ENCODE measurements at regions not wholly inside any gene's neighbourhood (a gene's known extent, or its start where the extent isn't known, plus 50 kb on each side); places are given as distances from the start of the nearest gene placed in this dataset.
"Not testable (repeated sequence)": the region's sequence is repeated elsewhere in the genome, so short reads cannot be mapped to it uniquely, and the experiment has no call there.

DNA sequence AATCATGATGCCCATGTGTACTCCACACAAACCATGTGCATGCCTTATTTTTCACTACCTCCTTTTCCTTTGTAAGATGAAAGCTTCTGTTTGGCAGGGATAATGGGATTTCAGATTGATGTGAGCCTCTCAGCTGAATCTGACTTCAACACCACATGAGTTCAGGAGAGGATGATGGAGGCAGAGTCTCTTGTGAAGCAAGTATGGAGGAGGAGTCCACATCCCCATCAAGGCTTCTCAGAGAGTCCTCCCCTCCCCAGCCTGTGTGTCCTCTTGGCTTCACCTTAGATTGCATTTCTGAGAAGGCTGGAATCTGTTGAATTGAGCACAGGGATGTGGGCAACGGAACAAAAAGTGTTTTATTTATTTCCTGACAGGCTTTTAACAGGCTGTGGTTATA, 370.4 kb downstream of the FAT3 start:
- DNase-seq, result no peak
- TF ChIP-seq POLR2A (IDR thresholded peaks at IDR 0.05; ENCODE audit: low read length), result no peak

DNA sequence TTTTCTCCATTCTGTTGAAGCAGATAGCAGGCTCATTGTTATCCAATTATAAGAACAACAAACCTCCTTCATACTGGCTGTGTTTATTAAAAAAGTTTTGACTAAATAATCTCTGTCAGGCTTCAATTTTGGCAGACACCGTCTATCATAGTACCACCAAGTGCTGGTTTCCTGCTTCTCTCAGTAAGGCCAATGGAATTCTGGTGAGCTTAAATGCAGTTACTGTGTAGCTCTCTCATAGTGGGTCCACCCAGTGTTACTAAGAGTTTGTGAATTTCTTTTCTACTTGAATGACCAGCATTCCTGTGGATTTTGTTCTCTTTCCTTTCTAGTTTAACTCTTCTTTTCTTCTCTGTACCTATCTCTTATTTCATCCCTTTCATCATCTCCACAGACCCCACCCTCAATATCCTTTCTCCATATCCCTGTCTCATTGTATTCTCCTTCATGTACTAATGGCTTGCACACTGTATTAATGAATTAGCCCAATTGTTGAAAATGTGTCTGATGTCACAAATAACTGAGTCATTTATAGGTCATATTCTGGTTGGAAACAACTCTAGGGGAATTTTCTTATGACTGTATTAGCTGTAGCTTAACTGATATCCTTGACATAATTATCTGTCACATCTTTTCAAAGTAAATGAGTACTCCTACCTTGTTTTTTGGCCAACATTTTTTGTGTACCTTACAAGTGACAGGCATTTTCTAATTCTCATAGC, 372.1 kb downstream of the FAT3 start:
- no peak for DNase-seq
- TF ChIP-seq GATA1 (IDR thresholded peaks at IDR 0.05; ENCODE audit: low read depth, low read length) (no peak), POLR2A (IDR thresholded peaks at IDR 0.05; ENCODE audit: low read length) (no peak)

DNA sequence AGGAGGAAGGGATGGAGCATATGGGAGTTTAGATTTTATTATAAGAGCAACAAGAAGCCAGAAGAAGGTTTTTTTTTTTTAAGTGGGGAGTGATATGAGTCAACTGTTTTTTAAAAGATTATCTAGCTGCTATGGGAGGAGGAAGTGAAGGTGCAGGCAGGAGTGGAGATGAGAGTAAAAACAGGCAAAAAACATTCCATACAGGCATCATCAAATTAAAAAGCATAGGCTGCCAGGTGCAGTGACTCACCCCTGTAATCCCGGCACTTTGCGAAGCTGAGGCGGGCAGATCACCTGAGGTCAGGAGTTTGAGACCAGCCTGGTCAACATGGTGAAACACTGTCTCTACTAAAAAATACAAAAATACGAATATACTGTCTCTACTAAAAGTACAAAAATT, 368.4 kb upstream of the MTNR1B start:
- DNase-seq, result no peak
- TF ChIP-seq POLR2A (IDR thresholded peaks at IDR 0.05; ENCODE audit: low read length), result no peak
- TF ChIP-seq GATA1 (IDR thresholded peaks at IDR 0.05; ENCODE audit: low read depth, low read length), result no peak

DNA sequence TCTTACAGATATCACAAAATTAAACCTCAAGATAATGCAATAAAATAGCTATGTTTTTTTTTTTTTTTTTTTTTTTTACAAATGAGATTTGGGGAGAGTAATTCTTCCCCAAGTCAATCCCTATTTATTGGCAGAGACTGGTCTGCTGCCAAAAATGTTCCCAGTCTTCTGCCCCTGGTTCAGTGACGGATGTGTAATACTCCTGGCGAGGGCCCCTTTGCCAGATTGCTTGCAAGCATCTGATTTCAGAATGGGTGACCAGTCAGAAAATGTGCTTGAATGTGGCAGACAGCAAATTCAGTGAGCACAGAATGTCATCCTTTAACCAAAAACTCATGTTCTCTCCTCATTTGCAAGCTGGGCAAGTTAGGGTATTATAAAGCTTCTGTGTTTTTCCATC, 363.8 kb upstream of the MTNR1B start:
- DNase-seq, result no peak
- TF ChIP-seq POLR2A (IDR thresholded peaks at IDR 0.05; ENCODE audit: low read length), result no peak
- no peak for TF ChIP-seq GATA1 (IDR thresholded peaks at IDR 0.05; ENCODE audit: low read depth, low read length)

DNA sequence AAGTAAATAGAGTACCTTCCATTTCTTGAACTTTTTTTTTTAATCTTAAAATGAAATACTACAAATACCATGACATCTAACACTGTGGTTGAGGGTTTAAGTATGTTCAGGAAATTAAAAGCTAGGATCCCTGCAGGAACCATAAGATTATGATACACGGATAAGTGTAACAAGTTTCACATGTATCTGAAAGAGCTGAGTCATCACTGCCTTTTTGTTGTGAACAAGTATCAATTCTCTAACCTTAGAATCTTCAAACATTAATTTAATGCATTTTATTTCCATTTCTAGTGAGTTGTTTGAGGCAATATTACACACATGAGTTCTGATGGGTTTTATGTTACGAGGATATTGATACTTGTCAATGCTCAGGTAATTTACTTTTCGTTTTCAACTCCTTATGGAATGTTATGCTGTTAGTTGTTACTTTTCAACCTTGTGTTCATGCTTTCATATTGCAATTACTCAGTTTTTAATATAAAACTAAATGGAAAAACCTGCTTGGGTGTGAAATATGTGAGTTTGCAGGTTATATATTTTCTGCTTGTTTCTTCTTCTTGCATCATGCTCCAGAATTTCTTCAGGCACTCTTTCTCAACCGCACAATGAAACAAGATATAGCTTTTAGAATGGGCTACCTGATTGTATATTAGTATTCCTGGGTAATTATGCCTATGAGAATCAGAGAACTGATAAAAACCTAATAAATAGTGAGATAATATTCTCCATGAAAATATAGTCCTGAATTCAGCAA, 361.3 kb upstream of the MTNR1B start:
- DNase-seq, result peak in 1 of 2 experiments; percentile 4
- TF ChIP-seq GATA1 (IDR thresholded peaks at IDR 0.05; ENCODE audit: low read depth, low read length), result no peak
- no peak for TF ChIP-seq POLR2A (IDR thresholded peaks at IDR 0.05; ENCODE audit: low read length)

DNA sequence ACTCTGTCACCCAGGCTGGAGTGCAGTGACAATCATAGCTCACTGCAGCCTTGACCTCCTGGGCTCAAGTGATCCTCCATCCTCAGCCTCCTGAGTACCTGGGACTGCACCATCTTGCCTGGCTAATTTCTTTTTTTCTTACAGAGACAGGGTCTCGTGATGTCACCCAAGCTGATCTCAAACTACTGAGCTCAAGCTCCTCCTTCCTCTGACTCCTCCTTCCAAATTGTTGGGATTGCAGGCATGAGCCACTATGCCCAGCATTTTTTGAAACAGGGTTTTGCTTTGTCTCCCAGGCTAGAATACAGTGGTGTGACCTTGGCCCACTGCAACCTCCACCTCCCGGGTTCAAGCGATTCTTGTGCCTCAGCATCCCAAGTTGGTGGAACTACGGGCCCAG, 358.3 kb upstream of the MTNR1B start:
- TF ChIP-seq GATA1 (IDR thresholded peaks at IDR 0.05; ENCODE audit: low read depth, low read length) (no peak), POLR2A (IDR thresholded peaks at IDR 0.05; ENCODE audit: low read length) (no peak)
- DNase-seq, result no peak

DNA sequence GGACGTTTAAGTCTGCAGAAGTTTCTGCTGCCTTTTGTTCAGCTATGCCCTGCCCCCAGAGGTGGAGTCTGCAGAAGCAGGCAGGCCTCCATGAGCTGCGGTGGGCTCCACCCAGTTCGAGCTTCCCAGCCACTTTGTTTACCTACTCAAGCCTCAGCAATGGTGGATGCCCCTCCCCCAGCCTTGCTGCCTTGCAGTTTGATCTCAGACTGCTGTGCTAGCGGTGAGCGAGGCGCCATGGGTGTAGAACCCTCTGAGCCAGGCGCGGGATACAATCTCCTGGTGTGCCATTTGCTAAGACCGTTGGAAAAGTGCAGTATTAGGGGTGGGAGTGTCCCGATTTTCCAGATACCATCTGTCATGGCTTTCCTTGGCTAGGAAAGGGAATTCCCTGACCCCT, 351.4 kb upstream of the MTNR1B start:
- not testable (repeated sequence) for DNase-seq

DNA sequence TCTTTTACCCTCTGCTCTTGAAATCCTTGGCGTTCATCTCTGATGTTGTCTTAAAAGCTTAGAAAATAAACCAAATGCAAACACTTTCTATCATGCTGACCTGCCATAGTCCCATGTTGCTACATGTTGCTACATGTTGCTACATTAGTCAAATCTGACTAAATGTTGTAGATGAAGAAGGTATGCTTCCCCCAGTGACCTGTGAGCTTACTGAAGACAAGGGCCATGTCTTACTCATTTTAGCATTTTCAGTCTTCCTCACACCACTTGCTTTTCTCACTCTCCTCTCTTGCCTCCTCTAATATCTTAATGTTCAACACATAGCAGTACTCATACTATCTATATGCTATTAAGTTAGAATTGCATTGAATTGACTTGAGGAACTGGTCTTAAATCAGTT, 346.4 kb upstream of the MTNR1B start:
- TF ChIP-seq GATA1 (IDR thresholded peaks at IDR 0.05; ENCODE audit: low read depth, low read length) (no peak), POLR2A (IDR thresholded peaks at IDR 0.05; ENCODE audit: low read length) (no peak)
- DNase-seq, result no peak

DNA sequence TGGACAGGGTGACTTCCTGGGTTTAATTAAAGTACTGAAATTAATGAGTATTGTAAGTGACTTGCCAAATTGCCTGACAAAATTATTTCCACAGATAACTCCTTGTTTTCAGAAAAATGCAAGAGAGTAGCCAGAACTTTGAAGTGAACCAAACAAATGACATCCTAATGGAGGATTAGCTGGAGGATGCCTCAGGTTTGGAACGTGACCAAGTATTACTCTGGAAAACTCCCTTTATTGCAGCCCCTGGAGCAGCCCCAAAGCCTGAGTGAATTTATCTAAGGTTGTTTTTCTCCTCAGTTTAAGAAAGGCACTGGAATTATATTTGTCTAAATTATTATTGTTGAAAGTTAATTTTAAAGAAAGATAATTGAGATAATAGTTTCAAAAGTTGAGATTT, 343.6 kb upstream of the MTNR1B start:
- no peak for DNase-seq
- no peak for TF ChIP-seq GATA1 (IDR thresholded peaks at IDR 0.05; ENCODE audit: low read depth, low read length)
- no peak for TF ChIP-seq POLR2A (IDR thresholded peaks at IDR 0.05; ENCODE audit: low read length)

DNA sequence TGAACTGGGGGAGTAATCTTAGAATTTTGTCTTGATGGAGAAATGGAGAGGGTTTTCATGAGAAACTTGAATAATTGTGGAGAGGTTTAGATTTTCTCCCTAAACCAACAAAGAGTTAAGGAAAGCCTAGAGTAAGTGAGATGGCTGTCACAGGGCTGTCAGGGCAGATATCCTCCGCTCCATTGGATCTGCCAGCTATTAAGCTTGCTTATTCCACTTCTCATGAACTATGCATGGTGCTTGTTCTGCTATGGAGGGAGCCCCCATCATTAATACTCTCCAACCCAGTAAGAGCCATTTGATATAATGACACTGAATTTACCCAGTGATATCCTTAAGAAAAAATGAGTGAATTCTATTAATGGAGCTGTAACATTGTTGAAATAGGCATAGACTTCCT, 342.8 kb upstream of the MTNR1B start:
- TF ChIP-seq GATA1 (IDR thresholded peaks at IDR 0.05; ENCODE audit: low read depth, low read length), result no peak
- no peak for TF ChIP-seq POLR2A (IDR thresholded peaks at IDR 0.05; ENCODE audit: low read length)

DNA sequence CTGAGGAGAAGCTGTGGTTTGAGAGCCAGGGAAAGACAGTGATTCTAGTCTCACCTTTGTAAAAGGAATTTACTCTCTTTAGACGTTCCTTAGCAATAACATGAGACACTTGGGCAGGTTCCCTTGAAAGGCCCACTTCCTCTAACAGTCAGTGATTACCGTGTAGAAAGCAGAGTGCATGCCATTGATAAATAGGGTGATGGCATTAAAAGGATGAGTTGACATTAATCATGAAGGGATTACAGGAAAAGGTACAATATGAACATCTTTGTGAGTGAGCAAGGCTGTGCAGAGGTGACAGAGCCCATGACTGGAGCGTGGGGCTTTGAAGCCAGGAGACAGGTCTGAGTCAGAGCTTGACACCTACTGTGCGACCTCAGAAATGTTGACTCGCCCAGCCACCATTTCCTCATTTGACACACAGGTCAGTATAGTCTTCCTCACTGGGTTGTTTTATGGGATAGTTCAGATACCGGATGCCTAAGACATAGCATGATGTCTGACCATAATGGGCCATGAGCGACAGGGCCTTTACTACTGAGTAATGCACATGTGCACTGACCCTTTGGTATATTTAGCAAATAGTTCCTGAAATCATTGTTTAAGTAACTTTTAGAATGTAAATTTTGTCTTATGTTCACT, 341.7 kb upstream of the MTNR1B start:
- no peak for DNase-seq
- TF ChIP-seq GATA1 (IDR thresholded peaks at IDR 0.05; ENCODE audit: low read depth, low read length) (no peak), POLR2A (IDR thresholded peaks at IDR 0.05; ENCODE audit: low read length) (no peak)

More for the DNA sequence above, 342.8 kb upstream of the MTNR1B start:
- DNase-seq, result no peak

DNA sequence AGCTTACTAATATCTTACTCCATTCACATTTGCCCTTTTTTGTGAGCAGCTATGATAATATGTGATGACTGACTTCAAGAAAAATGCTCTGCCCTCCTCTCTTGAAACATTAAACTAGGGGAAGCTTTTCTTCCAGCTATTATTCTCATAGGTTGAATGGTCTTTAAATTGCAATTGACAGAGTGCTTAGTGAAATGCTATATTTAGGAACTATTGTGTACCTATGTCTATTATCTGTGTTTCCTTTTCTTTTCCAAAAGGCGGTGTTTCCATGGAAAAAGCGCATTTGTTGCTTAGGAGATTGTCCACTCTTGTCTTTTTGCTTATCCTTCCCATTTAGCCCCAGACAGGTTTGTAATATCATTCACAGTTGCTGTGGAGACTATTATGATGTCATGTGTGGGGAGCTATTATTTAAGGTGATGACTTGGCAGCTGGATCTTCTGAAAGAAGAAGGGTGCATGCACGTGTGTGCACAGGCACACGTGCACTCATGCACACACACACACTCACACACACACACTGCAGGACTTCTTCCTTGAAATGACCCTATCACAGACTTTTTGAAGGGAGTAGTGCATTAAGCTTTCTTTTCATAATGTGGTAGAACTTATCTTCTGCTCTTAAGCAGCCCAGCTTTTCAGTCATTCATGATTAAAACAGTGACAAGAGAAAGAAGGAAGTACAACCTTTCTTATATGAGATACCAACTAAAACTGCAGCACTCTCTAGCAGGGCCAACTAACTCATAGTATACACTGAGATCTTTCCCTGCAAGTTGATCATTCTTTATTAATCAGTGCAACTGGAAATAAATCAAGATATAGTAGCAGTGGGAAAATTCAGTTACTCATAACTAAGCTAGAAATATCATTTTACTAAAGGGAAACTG, 340.8 kb upstream of the MTNR1B start:
- no peak for TF ChIP-seq POLR2A (IDR thresholded peaks at IDR 0.05; ENCODE audit: low read length)
- TF ChIP-seq GATA1 (IDR thresholded peaks at IDR 0.05; ENCODE audit: low read depth, low read length), result no peak
- no peak for DNase-seq

DNA sequence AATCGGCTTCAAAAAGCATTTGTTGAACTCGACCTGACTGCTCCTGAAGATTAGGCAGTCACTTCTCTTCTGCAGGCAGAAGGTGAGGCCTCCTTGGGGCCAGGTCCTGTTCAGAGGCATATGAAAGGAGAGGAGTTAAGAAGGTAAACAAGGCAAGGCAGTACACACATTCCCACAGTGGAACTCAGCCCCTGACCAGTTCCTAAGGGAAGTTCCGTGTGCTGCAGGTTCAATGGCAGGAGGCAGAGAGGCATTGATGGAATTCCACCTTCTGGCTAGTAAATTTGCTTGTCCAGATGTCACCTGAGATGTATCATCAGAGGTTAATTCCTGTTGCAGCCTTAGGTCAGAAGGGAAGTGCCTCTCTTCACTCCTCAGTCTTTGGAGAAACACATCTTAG, 337.0 kb upstream of the MTNR1B start:
- TF ChIP-seq POLR2A (IDR thresholded peaks at IDR 0.05; ENCODE audit: low read length), result no peak
- TF ChIP-seq GATA1 (IDR thresholded peaks at IDR 0.05; ENCODE audit: low read depth, low read length), result no peak
- DNase-seq, result no peak

DNA sequence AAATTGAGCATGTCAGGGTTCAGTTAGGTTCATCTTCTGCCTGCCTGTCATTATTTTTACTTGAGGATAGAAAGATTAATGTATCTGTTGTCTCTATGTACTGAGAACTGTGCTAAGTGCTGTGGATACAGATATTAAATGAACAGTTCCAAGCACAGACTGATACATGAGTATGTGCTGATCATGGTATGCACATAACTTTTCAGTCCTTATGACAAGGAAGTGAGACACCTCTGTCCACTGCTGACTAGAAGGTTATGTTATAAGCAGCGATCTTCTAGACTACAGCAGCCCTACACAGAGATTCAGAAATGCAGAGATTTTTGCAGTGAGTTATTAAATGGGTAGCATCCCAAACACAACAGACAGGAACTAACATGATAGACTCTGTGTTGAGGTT, 335.6 kb upstream of the MTNR1B start:
- DNase-seq, result no peak
- TF ChIP-seq POLR2A (IDR thresholded peaks at IDR 0.05; ENCODE audit: low read length), result no peak
- no peak for TF ChIP-seq GATA1 (IDR thresholded peaks at IDR 0.05; ENCODE audit: low read depth, low read length)
